HG02763 (cell line): ENCODE measurements at regions not wholly inside any gene's neighbourhood (a gene's known extent, or its start where the extent isn't known, plus 50 kb on each side); places are given as distances from the start of the nearest gene placed in this dataset.

ENCODE experiments used
- ATAC-seq: cut with Tn5 transposase; IDR thresholded peaks from one replicate; pipeline ENCODE4 v1.9.1; 2021; ENCODE audit warnings: mild to moderate bottlenecking, moderate library complexity; ENCODE audit not compliant: unreplicated experiment

DNA sequence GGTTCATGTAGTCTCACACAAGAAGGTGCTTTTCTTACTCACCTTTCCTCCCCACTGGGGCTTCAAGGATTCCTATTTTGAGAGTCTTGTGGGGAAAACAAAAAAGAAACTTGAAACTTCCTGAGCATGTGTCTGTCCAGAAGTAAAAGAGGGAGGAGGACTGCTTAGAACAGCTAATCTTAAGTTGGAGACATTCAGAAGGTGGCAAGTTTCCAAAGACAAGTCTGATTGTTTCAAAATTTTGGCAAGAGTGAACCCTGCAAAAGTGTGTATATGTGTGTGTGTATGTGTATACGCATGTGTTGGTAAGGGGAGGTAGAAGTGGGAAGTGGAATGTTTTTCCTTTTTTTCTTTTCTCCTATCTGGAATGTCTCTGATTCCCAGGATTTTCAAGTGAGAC is 189.0 kb upstream of the FRMPD4 start:
- no peak for ATAC-seq

DNA sequence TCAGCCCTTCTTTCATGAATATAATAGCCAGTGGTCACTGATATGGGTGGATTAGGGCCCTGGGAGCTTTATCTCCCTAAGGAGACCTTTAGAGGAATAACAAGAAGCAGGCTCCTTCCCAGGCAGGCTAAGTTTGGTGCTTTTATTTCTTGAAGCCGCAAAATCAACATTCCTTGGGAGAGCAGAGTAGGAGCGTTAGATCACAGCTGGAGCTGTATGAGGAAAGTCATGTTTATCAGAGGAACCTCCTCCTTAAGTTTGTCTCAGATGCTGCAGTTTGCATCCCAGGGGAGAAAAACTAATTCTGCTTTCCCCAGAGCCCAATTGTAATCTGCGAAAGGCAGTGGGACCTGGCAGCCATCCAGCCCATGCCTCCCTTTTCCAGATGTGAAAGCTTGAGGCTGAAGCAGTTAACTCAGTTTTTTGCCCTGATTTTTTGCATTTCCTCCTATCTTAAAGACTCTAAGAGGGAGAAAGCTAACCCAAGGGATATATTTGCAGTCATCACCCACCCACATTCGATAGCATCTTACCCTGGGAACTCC is 186.0 kb upstream of the FRMPD4 start:
- ATAC-seq = no peak

DNA sequence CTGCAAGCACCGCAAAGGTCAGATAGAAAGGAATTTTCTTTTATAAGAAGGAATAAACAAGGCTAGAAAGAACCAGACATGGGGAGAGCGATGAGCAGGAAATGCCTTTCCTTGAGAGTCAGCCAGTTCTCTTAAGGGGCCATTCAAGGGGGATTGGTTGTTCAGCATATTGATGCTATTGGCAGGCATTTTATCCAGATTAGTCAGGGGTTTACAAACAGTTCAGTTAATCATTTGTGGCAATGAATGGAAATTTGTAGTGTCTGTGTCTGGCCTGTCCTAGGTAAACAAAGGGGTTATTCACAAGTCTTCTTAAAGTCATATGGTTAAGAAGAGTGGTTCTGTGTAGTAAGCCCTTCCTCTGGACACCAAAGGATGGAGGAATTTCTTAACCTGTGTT is 184.7 kb upstream of the FRMPD4 start:
- no peak for ATAC-seq

DNA sequence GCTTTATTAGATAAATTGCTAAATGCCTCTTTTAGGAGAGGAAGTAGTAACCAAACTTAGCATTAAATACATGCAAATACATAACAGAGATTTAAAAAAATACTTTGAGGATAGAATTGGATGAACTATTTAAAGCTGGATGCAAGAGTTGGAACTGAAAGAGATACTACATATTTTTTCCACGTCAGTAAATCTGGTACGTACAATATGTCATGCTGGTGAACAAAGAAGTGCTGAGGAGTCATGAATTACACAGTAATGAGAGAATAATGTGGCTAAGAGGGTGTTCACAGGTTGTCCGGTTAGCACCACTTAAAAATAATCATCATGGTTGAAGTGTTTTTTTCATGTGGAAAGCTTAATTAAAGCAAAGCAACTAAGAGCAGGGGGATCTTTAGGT is 184.1 kb upstream of the FRMPD4 start:
- ATAC-seq = no peak

DNA sequence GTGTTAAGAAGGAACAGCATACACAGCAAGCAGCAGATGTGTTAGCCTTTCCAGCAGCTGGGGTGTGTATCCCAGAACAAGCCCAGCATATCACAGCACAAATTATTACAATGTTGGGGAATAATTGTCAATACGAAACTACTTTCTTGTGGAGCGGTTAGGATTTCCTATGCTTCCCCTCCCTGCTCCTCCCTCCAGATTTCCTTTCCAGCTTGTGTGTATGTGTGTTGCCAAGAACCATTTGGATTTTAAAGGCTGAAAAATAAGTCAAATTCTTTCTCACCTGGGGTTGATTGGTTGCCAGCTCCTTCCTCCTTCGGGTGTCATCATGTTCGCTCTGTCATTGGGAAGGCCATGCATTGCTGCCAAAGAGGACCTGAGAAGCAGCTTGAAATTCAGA is 178.2 kb upstream of the FRMPD4 start:
- ATAC-seq = no peak

DNA sequence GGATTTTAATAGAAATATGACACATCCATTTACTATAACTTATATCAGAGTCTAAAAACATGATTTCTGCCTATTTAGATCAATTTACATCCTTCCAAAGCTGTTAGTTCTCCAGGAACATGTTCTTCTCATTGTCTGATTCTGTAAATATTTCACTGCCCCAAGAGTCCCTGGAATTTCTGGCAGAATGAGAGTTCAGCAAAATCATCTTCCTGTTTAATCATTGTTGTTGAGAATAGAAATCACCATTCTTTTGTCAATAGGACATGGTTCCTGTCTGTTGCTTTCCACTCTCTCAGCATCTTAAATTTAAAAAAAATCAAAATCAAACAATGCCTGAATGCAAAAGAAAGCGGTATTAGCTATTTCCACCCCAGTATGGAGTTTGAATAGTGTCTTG is 172.8 kb upstream of the FRMPD4 start:
- no peak for ATAC-seq

DNA sequence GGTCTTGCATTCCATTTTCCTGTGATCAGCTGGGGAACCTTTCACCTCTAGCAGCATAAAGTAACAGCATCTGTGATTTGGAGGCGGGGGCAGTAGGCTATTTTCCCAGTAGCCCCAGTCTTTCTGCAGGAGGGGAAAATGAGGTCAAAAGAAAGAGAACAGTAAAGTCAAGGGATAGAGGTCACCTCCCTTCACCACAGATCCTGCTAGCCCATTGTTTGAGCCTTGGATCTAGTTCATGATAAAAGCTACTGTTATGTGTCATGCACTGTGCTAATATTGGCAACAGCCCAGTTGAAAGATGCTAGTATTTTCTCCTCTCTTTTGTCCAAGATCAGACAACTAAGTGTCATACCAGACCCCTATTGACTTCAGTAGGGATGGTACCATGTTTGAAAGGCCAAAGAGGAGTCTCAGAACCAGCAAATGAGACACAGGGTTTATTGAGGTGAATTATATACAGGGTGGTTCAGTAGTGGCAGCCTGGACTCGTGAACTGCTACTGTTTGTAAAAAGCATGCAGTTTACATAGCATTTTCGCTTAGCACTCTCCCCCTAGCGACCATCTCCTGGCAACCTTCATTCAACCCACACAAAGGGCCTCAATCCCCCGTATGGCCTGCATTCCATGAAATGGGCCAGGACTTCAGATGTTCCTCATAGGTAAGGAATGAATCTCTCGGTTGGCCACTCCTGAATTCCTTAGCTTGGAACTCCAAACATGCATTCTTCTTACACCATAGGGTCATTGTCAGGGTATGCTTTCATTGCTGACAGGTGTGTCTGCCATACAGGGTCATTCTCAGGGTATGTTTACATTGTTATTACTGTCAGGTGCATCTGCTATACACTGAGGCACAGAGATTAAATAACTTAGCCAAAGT is 170.0 kb upstream of the FRMPD4 start:
- no peak for ATAC-seq

DNA sequence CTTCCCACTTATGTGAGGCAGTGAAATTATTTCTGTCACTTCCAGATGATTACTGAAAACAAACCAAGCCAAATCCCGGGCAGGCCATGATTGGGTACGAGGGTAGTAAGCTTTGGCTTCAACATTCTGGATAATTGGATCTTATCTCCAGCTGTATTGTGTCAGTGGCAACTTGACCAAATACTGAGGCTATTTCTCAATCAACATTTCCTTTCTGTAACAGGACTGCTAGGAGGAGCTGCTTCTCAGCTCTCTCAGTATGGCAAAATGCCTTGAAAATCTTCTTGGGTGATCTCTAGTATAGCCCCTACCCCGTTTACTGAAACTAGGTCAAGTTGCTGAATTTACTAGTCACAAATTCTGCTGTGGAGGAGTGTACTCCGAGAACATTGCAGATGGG is 169.3 kb upstream of the FRMPD4 start:
- ATAC-seq = no peak

DNA sequence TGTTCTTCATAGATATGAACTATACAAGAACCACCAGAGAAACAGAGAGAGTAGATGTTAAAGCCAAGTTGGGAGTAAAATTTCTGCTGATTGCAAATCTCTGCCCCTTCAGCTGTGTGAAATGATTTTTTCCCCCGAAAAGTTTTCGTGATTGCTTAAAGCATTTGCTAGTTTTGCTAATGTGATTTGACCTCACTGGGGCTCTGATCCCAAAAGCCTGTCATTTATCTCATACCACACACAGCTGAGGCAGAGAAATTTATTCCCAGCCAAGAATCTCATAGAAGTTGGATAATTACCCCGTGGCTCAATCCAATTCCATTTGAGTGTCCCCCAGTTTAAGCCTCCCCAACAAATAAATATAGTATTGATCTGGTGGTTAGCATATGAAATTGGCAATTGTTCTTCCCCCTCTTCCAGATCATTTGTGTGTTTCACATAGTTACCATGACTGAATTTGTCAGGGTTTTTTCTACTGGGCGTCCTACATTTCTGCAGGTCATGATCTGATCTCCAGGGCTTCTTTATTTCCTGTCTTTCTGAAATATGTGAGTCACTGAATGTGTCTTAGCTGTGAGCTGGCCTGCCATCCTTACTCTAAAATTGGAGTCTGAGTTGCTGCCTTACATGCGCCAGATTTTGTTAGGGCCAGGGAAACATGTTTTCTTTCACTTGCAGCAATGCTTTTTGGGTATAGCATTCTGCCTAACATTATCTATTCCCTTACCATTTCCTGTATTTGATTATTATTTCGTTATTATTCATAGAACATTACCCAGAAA is 167.5 kb upstream of the FRMPD4 start:
- ATAC-seq = no peak

DNA sequence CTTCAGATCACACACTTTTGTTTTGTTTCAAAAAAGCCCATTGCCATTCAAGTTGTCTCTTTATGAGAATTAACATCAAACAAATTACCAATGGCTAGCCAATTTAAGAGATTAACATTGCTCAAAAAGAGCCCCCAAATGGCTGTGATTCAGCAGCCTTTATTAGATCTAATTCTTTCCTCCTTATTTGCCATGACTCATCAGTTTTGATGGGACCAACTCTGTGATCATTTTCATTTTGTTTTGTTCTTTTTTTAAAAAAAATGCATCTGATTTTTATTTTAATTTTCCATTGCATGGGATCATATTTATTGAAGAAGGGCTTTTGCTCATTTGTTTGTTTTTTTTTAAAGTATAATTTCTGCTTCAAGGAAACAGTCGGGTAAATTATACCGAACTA is 161.6 kb upstream of the FRMPD4 start:
- no peak for ATAC-seq

DNA sequence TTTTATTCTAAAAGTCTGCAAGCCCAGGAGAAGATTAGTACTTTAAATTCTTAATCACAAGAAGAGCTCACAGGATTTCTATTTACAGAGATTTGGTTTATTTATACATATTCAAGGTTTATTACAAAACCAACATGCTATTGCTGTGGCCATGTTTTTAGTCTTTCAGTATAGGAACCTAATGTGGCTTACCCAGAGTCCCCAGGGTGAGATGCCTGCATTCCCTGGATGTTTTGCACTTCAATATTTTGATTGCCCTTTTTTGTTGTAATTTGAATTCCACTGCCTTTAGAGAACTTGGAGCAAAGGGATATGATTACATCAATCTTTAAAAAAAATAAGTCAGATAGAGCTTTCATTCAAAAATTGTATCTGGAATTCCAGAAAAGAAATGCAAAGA is 146.0 kb upstream of the FRMPD4 start:
- ATAC-seq = no peak

DNA sequence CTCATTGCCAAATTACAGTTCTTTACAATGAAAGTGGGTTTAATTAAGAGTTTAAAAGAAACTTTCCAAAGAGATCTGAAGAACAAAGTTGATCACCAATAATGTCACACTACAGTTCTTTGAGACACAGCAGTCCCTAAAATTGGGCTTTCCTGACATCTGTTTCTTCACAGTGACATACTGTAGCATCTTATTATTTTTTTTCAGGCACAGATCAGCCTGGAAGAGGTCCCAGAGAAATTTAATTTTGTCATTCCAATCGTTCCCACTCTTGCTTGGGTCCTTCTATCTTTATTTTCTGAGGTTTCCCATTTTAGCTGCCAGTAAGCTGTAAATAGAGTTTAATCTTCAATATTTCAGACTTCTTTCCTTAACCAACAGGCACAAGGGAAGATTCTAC is 143.1 kb upstream of the FRMPD4 start:
- no peak for ATAC-seq

DNA sequence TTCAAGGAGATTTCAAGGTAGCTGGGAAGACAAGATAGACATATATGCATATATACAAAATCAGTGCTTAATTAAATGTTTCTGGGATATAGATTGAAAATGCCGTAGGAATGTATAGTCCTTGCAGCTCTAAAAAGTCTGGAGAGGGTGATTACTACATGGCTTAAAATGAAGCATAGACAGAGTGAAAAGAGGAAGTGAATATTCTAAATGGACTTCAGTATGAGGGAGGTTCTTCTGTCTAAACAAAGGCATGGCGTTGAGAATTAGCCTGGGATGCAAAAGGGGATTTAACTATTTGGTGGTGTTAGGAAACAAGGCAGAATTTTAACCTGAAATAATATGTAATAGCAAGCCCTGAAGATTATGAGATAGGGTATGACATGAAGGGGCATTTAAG is 141.5 kb upstream of the FRMPD4 start:
- no peak for ATAC-seq

DNA sequence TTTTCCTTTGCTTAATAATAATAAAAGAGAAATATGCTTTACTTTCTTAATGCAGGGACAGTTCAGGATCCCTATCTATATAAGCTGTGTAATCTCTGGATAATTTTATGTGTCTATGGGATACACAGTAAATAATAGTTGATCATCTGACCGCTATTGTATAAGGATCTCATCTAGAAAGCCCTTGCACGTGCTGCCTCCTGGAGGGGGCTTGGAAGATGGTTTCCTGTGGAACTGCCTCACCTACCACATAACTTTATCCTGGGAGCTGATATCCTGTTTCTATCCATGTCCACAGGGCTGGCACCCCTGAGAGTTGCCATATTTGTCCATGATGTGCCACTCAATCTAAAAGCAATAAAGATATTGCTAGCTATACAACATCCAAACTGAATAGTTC is 139.3 kb upstream of the FRMPD4 start:
- ATAC-seq = no peak

DNA sequence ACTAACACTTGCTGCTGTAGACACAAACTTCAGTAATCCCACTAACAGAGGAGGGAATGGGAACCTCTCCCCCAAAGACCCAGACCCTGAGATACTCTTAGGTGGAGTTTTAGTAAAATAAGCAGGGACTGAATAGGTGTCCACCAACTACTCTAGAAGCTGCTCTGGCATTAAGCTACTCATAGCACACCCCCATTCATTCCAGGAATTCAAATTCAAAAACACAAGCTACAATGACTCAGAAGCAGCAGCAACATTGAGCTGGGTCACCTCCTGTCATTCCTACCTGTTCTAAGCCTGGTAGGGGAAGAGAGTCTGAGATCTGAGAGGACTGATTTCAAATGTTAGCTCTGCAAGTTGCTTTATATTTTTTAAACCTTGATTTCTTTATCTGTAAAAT is 135.4 kb upstream of the FRMPD4 start:
- ATAC-seq = no peak

DNA sequence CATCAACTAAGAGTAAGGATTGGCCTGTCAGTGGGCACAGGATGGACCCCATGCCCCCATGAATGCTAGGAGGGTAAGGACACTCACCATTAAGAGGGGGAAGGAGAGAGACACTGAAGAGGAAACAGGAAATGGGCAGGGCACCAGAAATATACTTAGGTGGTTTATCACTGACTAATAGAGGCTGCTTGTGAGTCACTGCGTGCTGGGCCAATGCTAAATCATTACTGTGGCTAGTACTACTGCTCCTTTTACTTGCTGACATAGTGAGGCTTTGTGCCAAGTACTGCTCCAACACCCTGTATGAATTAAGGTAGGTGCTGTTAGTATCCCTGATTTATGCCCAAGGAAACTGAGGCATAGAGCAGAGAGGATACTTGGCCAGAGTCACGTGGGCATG is 130.4 kb upstream of the FRMPD4 start:
- ATAC-seq = no peak

DNA sequence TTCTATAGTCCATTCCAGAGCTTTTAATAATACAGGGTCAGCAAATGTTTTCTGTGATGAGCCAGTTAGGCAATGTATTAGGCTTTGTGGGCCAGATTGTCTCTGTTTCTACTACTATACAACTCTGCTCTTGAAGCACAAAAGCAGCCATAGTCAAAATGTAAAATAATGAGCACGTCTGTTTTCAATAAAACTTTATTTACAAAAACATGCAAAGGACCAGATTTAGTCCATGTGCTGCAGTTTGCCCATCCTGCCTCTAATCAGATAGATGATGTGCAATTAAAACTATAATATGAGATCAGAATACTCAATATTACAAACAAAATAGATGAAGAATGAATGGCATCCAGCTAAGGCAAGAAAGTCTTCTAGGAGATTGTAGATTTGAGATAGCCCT is 127.8 kb upstream of the FRMPD4 start:
- no peak for ATAC-seq

DNA sequence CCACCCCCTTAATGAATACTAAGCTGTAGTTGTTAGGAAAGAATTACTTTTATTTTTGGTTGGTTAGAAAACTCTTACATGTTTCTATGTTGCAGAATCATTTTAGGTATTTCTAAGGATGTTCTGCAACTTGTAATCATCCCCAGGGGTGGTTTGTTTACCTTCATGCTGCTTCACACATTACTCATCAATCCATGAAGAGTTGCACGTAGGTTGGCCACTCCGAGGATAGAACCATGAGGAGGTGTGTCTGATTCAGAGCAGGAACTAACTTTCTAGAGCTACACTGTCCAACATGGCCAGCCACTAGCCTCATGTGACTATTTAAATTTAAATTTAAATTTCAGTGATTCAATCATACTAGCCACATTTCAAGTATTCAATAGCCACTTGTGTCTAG is 127.2 kb upstream of the FRMPD4 start:
- ATAC-seq = no peak

DNA sequence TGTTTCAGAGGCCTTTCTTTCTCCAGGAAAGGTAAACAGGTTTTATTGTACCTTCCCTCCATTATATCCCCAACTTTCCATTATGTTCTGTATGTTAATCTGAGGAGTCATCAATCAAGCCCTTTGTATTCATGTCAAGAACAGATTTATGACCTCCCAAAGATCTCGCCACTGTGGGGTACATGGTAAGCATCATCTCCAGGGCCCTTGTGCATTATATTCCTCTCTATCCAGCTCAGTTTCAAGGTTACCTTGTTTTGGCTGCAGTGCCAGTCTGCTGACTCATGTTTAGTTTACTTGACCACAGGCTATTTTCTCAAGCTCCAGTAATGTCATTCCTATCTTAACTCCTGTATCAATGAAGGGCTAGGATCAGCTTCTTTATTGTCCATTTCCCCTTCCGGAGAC is 125.1 kb upstream of the FRMPD4 start:
- no peak for ATAC-seq

DNA sequence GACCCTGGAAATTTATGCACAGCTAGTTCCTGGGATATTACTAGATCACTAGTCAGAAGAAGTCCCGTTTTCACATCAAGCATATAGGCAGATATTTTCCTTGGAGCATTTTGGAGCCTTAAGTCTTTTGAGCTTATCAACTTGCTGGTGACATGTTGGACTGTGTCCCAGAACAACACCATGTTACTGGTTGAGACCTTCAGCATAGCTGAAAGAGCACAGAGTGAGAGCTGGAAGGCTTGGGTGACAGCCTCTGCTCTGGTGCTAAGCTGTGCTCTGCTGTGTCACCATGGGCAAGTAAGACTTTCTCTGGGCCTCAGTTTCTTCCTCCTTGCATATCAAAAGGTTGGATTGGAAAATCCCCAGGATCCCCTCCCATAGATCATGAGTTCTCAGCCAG is 116.6 kb upstream of the FRMPD4 start:
- no peak for ATAC-seq

DNA sequence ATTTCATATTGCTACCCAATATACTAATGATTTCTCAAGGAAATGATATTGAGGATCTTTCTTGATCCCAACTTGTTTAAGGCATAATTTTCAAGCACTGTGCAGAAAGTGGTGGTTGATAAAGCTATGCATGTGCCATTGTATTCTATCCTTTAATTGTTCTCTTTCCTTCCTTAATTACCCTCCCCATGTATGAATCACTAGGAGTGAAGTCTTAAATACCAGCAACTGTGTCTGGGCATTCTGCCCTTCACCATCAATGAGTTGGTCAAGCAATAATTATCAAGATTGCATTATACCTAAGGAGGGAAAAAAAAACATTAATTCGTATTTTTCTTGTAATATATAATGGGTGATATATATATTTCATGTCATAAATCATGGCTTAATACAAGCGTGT is 111.8 kb upstream of the FRMPD4 start:
- no peak for ATAC-seq

DNA sequence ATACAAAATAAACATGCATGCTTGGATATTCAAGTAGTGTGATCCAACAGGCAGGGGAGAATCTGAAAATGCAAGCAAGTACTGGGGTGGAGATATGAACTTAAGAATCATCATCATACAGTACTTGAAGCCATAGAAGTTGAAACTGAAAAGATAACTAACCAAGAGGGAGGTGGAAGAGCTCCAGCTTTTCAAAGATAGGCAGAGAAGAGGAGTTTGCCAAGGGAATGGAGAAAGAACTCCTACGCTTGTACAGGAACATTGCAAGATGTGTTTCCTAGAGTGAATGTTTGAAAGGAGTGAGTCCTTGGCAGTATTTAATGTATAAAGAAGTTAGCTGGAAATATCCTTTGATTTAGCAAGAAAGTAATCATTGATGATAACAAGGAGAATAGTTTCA is 106.2 kb upstream of the FRMPD4 start:
- no peak for ATAC-seq
